ENCODE measurements at regions not wholly inside any gene's neighbourhood (a gene's known extent, or its start where the extent isn't known, plus 50 kb on each side); places are given as distances from the start of the nearest gene placed in this dataset.

DNA sequence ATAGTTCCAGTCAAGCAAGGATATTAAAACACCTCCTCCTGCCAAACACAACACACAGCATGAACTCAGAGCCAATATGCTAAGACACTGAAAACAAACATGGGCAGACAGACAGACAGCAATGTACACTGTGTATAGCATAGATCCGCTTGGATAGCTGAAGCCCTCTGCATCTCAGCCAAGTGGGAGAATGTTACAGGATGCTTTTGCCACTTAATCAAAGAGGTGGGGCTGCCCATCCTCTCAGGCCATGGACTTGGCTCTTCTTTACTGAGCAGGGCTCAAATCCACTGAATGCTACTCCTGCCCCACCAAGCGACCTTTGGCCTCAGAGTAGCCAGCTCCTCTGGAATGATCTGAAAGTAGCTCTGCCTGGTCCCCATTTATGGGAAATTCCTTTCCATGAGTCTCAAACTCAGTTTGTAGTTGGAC, 64.7 kb upstream of the NGF start:
- 57% methylated on average over 1 of the region's 2 CpGs; no CpG with 5 or more reads in 1 of the 2 experiments for WGBS, 2 experiments (ENCODE audit: extremely low coverage in 2 of 2, insufficient read length in 1 of 2)
- H3K36me3 ChIP-seq (ENCODE audit: control insufficient read depth, insufficient read depth, low read length), result no peaks in the 10 kb centered on the region
- H2BK20ac ChIP-seq (ENCODE audit: low read depth, low read length), result no peak overlapping the region
- no peak for DNase-seq
- H3K27ac ChIP-seq (ENCODE audit: insufficient read depth, low read length), result no peak overlapping the region
- H4K20me1 ChIP-seq (ENCODE audit: insufficient read depth, low read length), result no peaks in the 10 kb centered on the region
- in situ Hi-C loops (cut with MboI; ENCODE audit: low sequenced_read_pairs), result no loop called here
- H3K4me1 ChIP-seq (ENCODE audit: control insufficient read depth, insufficient read depth, low read length), result no peaks in the 10 kb centered on the region
- no peak overlapping the region for H3K4me3 ChIP-seq (ENCODE audit: insufficient read depth, low read depth, low read length)
- H3K4ac ChIP-seq (ENCODE audit: low read depth, low read length), result no peak overlapping the region
- no TSS peak for BruUV-seq (replicated peaks)
- no peak overlapping the region for H3K9ac ChIP-seq (ENCODE audit: low read depth, low read length)
- H3K23ac ChIP-seq (ENCODE audit: low read depth, low read length), result no peak overlapping the region
- H2BK5ac ChIP-seq (ENCODE audit: low read depth, low read length, poor library complexity, severe bottlenecking), result no peak overlapping the region
- 0 out of 2 replicates have a peak overlapping the region, but pooled peaks have one; percentile 24 for H2AK5ac ChIP-seq (ENCODE audit: low read depth, low read length)
- peaks cover 5% of the 10 kb centered on the region; the same call in 1 of the 2 replicates for H3K9me3 ChIP-seq (ENCODE audit: control insufficient read depth, insufficient read depth, low read length)
- intact Hi-C loops (cut with micrococcal nuclease), result no loop called here
- H4K5ac ChIP-seq (ENCODE audit: low read depth, low read length), result no peak overlapping the region
- no peak overlapping the region for H2BK15ac ChIP-seq (ENCODE audit: low read depth, low read length)
- dilution Hi-C loops (cut with HindIII; ENCODE audit: low sequenced_read_pairs, unreplicated experiment), result no loop called here
- H4K91ac ChIP-seq (ENCODE audit: insufficient read depth, low read depth, low read length), result no peak overlapping the region
- ATAC-seq (ENCODE audit: low read depth), result no peak
- CTCF ChIA-PET, result interaction anchor here (1.1 kb wide), 1 partner anchor 17 kb away, joined by 3 read pairs; no protein-coding TSS in a partner anchor
- no peak overlapping the region for H2AFZ ChIP-seq (replicated peaks; ENCODE audit: low read length, poor library complexity)
- no peak overlapping the region for H3K4me2 ChIP-seq (ENCODE audit: low read depth, low read length)
- H3K18ac ChIP-seq (ENCODE audit: low read depth, low read length), result no peak overlapping the region
- no peak for TF ChIP-seq POLR2A (IDR thresholded peaks at IDR 0.05; ENCODE audit: low read depth, low read length)
- no peak for TF ChIP-seq FOS (IDR thresholded peaks at IDR 0.05; ENCODE audit: low read depth, low read length)
- TF ChIP-seq RAD21 (IDR thresholded peaks at IDR 0.05; ENCODE audit: low read length), result no peak
- TF ChIP-seq CHD1 (IDR thresholded peaks at IDR 0.05; ENCODE audit: low read depth, low read length), result no peak
- TF ChIP-seq CEBPB (IDR thresholded peaks at IDR 0.05; ENCODE audit: low read depth, low read length), result no peak
- TF ChIP-seq, protein P1, sequence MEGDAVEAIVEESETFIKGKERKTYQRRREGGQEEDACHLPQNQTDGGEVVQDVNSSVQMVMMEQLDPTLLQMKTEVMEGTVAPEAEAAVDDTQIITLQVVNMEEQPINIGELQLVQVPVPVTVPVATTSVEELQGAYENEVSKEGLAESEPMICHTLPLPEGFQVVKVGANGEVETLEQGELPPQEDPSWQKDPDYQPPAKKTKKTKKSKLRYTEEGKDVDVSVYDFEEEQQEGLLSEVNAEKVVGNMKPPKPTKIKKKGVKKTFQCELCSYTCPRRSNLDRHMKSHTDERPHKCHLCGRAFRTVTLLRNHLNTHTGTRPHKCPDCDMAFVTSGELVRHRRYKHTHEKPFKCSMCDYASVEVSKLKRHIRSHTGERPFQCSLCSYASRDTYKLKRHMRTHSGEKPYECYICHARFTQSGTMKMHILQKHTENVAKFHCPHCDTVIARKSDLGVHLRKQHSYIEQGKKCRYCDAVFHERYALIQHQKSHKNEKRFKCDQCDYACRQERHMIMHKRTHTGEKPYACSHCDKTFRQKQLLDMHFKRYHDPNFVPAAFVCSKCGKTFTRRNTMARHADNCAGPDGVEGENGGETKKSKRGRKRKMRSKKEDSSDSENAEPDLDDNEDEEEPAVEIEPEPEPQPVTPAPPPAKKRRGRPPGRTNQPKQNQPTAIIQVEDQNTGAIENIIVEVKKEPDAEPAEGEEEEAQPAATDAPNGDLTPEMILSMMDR (conservative IDR thresholded peaks at IDR 0.05; ENCODE audit: low read depth, low read length), result no peak
- no peak for TF ChIP-seq MAZ (IDR thresholded peaks at IDR 0.05; ENCODE audit: borderline replicate concordance, low read depth, low read length)
- no peak for TF ChIP-seq RFX5 (IDR thresholded peaks at IDR 0.05; ENCODE audit: low read depth, low read length)
- no peak for TF ChIP-seq RCOR1 (IDR thresholded peaks at IDR 0.05; ENCODE audit: insufficient replicate concordance, low read length)
- no peak for TF ChIP-seq SMC3 (IDR thresholded peaks at IDR 0.05; ENCODE audit: low read depth, low read length)
- H3K14ac ChIP-seq (replicated peaks; ENCODE audit: low read depth, low read length), result no peak overlapping the region
- no peaks in the 10 kb centered on the region for H3K9me1 ChIP-seq (ENCODE audit: insufficient read depth, low read length)
- no peak overlapping the region for H4K8ac ChIP-seq (ENCODE audit: low read depth in 2 of 2, low read length in 2 of 2)
- H2AK9ac ChIP-seq (replicated peaks; ENCODE audit: low read depth, low read length, poor library complexity), result no peak overlapping the region
- no peaks in the 10 kb centered on the region for H3K27me3 ChIP-seq (ENCODE audit: control insufficient read depth, insufficient read depth, low read length)
- H3K79me1 ChIP-seq (ENCODE audit: low read depth in 1 of 2, low read length in 2 of 2), result no peaks in the 10 kb centered on the region
- H2BK120ac ChIP-seq (ENCODE audit: low read depth, low read length), result no peak overlapping the region
- H3K56ac ChIP-seq (ENCODE audit: extremely low read depth, insufficient read depth, low read length), result no peak overlapping the region
- POLR2A ChIA-PET (ENCODE audit: unreplicated experiment), result no interaction called here

All from IMR-90 (cell line).